SK-N-SH (cell line): ENCODE measurements at regions not wholly inside any gene's neighbourhood (a gene's known extent, or its start where the extent isn't known, plus 50 kb on each side); places are given as distances from the start of the nearest gene placed in this dataset.

ENCODE experiments used
- CHD2 ChIP-seq: fragments of 150-350 bp; IDR thresholded peaks from 2 replicates; pipeline ENCODE4 v1.6.1; 2018; ENCODE audit warnings: low read length; ENCODE audit not compliant: partially characterized antibody
- EP300 ChIP-seq, 2 experiments: IDR thresholded peaks; 2 replicates each; pipeline versions ENCODE4 v1.4.0 to v1.6.1; 2012; ENCODE audit warnings: borderline replicate concordance in 1 of 2, low read depth in 1 of 2, low read length in 1 of 2
- EZH2phosphoT487 ChIP-seq: fragments of 200-600 bp; sonication (generic); IDR thresholded peaks from 2 replicates; pipeline ENCODE4 v1.6.1; 2017; ENCODE audit warnings: low read depth, mixed run types, mild to moderate bottlenecking, antibody characterized with exemption, moderate library complexity, borderline replicate concordance
- GATA2 ChIP-seq: sonication (generic); formaldehyde crosslinking; IDR thresholded peaks from 2 replicates; pipeline ENCODE4 v1.5.0; 2020; ENCODE audit warnings: mild to moderate bottlenecking, missing genetic modification reagents
- MEF2A ChIP-seq: IDR thresholded peaks from 2 replicates; pipeline ENCODE4 v1.4.0; 2012; ENCODE audit warnings: low read depth, borderline replicate concordance
- RCOR1 ChIP-seq: fragments of 150-350 bp; IDR thresholded peaks from 2 replicates; pipeline ENCODE4 v1.6.1; 2017; ENCODE audit warnings: antibody characterized with exemption, low read length
- RFX5 ChIP-seq: IDR thresholded peaks from 2 replicates; pipeline ENCODE4 v1.6.1; 2012; ENCODE audit warnings: mild to moderate bottlenecking, improper control_type of control experiment, low read length
- SMC3 ChIP-seq: IDR thresholded peaks from 2 replicates; pipeline ENCODE4 v1.6.1; 2012; ENCODE audit warnings: low read depth, low read length, improper control_type of control experiment
- TF ChIP-seq, protein P1 (sequence below): fragments of 200-600 bp; sonication (generic); IDR thresholded peaks from 2 replicates; pipeline ENCODE4 v1.6.1; 2017; ENCODE audit warnings: antibody characterized with exemption, mild to moderate bottlenecking, moderate library complexity
- TF ChIP-seq, protein P2 (sequence below): fragments of 150-350 bp; IDR thresholded peaks from 2 replicates; pipeline ENCODE4 v1.6.1; 2016; ENCODE audit warnings: mild to moderate bottlenecking, low read depth, low read length
- TF ChIP-seq, protein P3 (sequence below): IDR thresholded peaks from 2 replicates; pipeline ENCODE4; 2012
- TF ChIP-seq, protein P4 (sequence below): IDR thresholded peaks from 2 replicates; pipeline ENCODE4 v1.6.1; 2012; ENCODE audit warnings: mild to moderate bottlenecking, low read depth, low read length, moderate library complexity
- TF ChIP-seq, protein P5 (sequence below): fragments of 150-350 bp; IDR thresholded peaks from 2 replicates; pipeline ENCODE4 v1.6.1; 2017; ENCODE audit warnings: antibody characterized with exemption, low read length, low read depth, borderline replicate concordance

DNA sequence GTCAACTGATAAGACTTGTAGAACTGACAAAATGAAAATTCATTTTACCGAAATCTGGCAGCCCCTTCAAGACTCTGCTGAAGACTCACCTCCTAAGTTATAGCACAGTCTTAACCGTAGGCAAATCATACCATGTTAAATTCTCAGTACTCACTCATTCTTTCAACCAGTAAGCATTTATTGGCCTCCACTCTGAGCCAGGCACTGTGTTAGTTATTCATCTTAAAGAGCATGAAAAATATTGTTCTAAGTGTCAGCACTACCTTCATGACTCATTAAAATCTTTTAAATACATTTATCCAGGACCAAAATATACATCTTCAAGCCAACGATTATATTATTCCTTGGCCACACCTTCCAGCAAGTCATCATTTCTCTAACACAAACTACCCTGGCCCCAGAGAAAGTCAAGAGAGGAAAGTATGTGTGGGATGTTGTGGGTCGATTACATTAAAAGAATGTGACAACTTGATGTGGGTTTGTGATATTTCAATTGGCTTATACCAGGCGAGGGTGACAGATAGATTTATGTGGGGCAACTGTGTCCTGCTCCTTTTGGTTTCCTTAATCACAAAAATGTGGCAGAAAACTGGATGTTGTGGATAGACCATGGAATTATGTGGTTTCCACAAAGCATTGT is 55.0 kb downstream of the TMEM30B start:
- TF ChIP-seq RCOR1 = no peak
- TF ChIP-seq, protein P1, sequence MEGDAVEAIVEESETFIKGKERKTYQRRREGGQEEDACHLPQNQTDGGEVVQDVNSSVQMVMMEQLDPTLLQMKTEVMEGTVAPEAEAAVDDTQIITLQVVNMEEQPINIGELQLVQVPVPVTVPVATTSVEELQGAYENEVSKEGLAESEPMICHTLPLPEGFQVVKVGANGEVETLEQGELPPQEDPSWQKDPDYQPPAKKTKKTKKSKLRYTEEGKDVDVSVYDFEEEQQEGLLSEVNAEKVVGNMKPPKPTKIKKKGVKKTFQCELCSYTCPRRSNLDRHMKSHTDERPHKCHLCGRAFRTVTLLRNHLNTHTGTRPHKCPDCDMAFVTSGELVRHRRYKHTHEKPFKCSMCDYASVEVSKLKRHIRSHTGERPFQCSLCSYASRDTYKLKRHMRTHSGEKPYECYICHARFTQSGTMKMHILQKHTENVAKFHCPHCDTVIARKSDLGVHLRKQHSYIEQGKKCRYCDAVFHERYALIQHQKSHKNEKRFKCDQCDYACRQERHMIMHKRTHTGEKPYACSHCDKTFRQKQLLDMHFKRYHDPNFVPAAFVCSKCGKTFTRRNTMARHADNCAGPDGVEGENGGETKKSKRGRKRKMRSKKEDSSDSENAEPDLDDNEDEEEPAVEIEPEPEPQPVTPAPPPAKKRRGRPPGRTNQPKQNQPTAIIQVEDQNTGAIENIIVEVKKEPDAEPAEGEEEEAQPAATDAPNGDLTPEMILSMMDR = no peak
- TF ChIP-seq CHD2 = no peak
- TF ChIP-seq, protein P2, sequence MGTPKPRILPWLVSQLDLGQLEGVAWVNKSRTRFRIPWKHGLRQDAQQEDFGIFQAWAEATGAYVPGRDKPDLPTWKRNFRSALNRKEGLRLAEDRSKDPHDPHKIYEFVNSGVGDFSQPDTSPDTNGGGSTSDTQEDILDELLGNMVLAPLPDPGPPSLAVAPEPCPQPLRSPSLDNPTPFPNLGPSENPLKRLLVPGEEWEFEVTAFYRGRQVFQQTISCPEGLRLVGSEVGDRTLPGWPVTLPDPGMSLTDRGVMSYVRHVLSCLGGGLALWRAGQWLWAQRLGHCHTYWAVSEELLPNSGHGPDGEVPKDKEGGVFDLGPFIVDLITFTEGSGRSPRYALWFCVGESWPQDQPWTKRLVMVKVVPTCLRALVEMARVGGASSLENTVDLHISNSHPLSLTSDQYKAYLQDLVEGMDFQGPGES = no peak
- TF ChIP-seq, protein P3, sequence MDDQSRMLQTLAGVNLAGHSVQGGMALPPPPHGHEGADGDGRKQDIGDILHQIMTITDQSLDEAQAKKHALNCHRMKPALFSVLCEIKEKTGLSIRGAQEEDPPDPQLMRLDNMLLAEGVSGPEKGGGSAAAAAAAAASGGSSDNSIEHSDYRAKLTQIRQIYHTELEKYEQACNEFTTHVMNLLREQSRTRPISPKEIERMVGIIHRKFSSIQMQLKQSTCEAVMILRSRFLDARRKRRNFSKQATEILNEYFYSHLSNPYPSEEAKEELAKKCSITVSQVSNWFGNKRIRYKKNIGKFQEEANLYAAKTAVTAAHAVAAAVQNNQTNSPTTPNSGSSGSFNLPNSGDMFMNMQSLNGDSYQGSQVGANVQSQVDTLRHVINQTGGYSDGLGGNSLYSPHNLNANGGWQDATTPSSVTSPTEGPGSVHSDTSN = no peak
- no peak for TF ChIP-seq EZH2phosphoT487
- no peak for TF ChIP-seq EP300 (IDR thresholded peaks at IDR 0.05; ENCODE audit: borderline replicate concordance in 1 of 2, low read depth in 1 of 2, low read length in 1 of 2)
- no peak for TF ChIP-seq GATA2 (CRISPR knock-in tag)
- TF ChIP-seq, protein P4, sequence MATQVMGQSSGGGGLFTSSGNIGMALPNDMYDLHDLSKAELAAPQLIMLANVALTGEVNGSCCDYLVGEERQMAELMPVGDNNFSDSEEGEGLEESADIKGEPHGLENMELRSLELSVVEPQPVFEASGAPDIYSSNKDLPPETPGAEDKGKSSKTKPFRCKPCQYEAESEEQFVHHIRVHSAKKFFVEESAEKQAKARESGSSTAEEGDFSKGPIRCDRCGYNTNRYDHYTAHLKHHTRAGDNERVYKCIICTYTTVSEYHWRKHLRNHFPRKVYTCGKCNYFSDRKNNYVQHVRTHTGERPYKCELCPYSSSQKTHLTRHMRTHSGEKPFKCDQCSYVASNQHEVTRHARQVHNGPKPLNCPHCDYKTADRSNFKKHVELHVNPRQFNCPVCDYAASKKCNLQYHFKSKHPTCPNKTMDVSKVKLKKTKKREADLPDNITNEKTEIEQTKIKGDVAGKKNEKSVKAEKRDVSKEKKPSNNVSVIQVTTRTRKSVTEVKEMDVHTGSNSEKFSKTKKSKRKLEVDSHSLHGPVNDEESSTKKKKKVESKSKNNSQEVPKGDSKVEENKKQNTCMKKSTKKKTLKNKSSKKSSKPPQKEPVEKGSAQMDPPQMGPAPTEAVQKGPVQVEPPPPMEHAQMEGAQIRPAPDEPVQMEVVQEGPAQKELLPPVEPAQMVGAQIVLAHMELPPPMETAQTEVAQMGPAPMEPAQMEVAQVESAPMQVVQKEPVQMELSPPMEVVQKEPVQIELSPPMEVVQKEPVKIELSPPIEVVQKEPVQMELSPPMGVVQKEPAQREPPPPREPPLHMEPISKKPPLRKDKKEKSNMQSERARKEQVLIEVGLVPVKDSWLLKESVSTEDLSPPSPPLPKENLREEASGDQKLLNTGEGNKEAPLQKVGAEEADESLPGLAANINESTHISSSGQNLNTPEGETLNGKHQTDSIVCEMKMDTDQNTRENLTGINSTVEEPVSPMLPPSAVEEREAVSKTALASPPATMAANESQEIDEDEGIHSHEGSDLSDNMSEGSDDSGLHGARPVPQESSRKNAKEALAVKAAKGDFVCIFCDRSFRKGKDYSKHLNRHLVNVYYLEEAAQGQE = no peak
- TF ChIP-seq, protein P5, sequence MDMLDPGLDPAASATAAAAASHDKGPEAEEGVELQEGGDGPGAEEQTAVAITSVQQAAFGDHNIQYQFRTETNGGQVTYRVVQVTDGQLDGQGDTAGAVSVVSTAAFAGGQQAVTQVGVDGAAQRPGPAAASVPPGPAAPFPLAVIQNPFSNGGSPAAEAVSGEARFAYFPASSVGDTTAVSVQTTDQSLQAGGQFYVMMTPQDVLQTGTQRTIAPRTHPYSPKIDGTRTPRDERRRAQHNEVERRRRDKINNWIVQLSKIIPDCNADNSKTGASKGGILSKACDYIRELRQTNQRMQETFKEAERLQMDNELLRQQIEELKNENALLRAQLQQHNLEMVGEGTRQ = no peak
- TF ChIP-seq RFX5 = no peak
- TF ChIP-seq MEF2A = no peak
- no peak for TF ChIP-seq SMC3
